Lower leg skin (tissue), 3 donors: ENCODE measurements at regions not wholly inside any gene's neighbourhood (a gene's known extent, or its start where the extent isn't known, plus 50 kb on each side); places are given as distances from the start of the nearest gene placed in this dataset.

ENCODE experiments used
- POLR2A ChIP-seq, 2 donors: fragments of 450-650 bp; IDR thresholded peaks; one replicate each; pipeline ENCODE4 v1.6.1; 2016 to 2017; ENCODE audit warnings: antibody characterized with exemption in 2 of 2, mild to moderate bottlenecking in 1 of 2, moderate library complexity in 1 of 2
- TF ChIP-seq, protein P1 (sequence below), 3 donors: fragments of 450-650 bp; IDR thresholded peaks; one replicate each; pipeline ENCODE4 v1.5.1; 2016; ENCODE audit warnings: antibody characterized with exemption in 3 of 3, mild to moderate bottlenecking in 3 of 3, moderate library complexity in 2 of 3

DNA sequence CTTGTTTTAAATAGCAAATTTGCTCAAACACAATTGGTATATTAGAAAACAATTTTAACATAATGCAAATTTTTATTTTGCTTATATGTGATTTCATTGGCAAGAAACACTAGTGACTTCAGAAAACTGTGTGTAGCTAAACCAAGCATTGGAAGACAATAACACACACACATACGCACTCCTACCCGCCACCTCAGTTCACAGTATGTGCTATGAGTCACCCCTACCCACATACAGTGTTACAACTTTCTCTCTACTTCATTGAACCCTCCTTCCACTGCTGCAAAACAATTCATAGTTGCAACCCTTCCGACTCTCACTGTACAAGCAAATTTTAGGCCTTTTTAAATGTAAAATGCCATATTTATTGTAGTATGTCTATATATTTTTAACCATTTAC, 119.9 kb upstream of the THSD7A start:
- TF ChIP-seq, protein P1, sequence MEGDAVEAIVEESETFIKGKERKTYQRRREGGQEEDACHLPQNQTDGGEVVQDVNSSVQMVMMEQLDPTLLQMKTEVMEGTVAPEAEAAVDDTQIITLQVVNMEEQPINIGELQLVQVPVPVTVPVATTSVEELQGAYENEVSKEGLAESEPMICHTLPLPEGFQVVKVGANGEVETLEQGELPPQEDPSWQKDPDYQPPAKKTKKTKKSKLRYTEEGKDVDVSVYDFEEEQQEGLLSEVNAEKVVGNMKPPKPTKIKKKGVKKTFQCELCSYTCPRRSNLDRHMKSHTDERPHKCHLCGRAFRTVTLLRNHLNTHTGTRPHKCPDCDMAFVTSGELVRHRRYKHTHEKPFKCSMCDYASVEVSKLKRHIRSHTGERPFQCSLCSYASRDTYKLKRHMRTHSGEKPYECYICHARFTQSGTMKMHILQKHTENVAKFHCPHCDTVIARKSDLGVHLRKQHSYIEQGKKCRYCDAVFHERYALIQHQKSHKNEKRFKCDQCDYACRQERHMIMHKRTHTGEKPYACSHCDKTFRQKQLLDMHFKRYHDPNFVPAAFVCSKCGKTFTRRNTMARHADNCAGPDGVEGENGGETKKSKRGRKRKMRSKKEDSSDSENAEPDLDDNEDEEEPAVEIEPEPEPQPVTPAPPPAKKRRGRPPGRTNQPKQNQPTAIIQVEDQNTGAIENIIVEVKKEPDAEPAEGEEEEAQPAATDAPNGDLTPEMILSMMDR (IDR thresholded peaks at IDR 0.05), result no peak
- no peak for TF ChIP-seq POLR2A (IDR thresholded peaks at IDR 0.05)
